Skin of body (tissue), 1 donor: ENCODE measurements at regions not wholly inside any gene's neighbourhood (a gene's known extent, or its start where the extent isn't known, plus 50 kb on each side); places are given as distances from the start of the nearest gene placed in this dataset.

ENCODE experiments used
- DNase-seq: peaks from one replicate; lab custom pipeline; 2025; lab: John Stamatoyannopoulos, UW

DNA sequence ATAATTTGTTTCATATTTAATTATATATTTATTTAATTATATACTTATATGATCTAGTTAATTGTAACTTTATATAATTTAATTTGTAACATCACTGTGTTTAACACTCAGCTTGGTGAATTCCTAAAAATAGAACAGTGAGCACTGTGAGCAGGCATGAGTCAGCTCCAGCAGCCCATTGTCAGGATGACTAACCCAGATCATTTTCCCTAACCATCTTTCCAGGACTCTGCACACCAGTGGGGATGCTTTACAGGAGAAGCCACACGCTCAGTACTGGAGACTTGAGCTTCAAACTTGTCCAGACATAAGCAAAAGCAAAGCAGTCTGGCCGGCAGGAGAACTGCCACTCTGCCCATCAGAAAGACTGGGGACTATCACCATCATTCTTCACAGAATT lies 446.2 kb upstream of the TRPC7 start:
- DNase-seq: no peak

- DNase-seq: no peak
These were observed 445.7 kb upstream of the TRPC7 start for GRCh38 chr5:136811086-136811485.

DNA sequence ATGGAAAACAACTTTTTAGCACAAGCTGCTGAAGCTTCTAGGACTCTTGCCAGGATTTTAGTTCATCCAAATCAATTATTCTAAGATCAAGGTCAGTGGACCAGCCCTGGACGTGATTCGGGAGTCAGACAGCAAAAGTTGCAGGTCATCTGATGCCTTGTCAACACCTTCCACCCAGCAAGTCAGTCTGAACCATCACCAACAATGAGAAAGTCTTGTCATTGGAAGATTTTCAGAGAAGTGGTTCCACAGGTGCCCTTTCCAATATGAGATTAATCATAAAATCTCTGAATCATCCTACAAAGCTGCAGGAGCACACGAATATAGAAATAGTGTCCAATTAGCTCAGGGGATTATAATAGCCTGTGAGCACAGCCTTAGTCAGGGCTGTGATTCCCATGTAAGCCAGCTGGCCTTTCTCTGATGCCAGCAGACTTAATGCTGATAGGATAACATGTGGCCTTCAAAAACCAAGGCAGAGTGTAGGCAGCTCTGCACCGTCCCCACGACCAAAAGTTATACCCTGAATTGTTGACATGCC lies 445.0 kb upstream of the TRPC7 start:
- DNase-seq: no peak

GRCh38 chr5:136809382-136809781 lies 444.0 kb upstream of the TRPC7 start:
- no peak for DNase-seq

- no peak for DNase-seq
These were observed 443.4 kb upstream of the TRPC7 start for GRCh38 chr5:136808756-136809155.

DNA sequence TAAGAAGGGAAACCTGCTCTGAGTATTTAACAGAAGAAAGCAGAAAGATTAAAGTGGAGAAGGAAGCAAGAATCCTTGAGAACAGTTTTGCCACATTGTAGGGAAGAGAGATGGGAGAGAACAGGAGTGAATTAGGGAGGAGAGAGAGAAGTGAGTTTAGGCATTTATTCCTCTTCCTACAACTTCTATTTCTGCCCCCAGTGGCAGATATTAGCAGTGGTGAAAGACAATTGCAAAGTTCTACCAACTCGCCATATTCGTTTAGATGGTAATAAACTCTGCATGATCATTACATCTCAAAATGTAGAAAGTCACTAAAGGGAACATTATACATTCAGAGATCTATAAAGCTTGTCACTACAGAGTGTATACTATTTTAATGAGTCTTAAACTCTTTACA lies 440.1 kb upstream of the TRPC7 start:
- no peak for DNase-seq

GRCh38 chr5:136802383-136802782 lies 437.0 kb upstream of the TRPC7 start:
- no peak for DNase-seq

GRCh38 chr5:136799806-136800372 lies 434.5 kb upstream of the TRPC7 start:
- no peak for DNase-seq

- no peak for DNase-seq
These were observed 428.0 kb upstream of the TRPC7 start for GRCh38 chr5:136793300-136793699.

DNA sequence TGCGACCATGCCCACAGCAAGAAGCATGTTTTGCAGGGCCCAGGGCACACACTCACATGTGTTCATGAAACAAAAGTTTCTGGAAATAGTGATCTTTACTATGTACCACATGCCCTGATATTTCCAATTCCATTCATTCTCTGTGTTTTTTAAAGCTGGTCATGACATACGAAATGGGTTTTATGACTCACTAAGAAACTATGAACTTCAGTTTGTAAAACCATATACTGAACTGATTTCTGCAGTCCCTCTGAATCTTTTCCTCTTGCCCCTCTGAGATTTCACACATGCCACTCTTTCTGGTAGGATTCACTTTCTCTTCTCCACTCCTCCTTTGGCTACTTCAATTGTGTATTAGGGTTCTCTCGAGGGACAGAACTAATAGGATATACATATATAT lies 416.1 kb upstream of the TRPC7 start:
- DNase-seq: no peak

- DNase-seq: no peak
These were observed 415.2 kb upstream of the TRPC7 start for GRCh38 chr5:136780518-136780917.

- no peak for DNase-seq
These were observed 410.9 kb upstream of the TRPC7 start for GRCh38 chr5:136776022-136776927.

DNA sequence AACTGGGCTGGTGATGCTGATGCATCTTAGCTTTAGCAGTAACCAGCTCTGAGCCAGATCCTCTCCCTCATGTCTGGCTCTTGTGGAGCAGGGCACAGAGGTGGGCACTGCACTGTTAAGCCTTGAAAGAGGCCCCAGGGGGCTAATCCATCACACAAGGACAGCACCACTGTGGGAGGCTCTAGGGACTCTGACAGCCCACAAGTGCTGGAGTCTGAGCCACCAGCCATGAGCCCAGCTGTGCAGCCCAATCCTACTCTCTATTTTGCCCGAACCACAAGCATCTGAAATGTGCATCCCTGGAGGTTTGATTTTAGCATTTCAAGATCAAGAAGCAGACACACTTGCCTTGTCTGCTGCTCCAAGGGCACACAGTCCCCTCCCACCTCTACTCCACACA lies 407.1 kb upstream of the TRPC7 start:
- no peak for DNase-seq

DNA sequence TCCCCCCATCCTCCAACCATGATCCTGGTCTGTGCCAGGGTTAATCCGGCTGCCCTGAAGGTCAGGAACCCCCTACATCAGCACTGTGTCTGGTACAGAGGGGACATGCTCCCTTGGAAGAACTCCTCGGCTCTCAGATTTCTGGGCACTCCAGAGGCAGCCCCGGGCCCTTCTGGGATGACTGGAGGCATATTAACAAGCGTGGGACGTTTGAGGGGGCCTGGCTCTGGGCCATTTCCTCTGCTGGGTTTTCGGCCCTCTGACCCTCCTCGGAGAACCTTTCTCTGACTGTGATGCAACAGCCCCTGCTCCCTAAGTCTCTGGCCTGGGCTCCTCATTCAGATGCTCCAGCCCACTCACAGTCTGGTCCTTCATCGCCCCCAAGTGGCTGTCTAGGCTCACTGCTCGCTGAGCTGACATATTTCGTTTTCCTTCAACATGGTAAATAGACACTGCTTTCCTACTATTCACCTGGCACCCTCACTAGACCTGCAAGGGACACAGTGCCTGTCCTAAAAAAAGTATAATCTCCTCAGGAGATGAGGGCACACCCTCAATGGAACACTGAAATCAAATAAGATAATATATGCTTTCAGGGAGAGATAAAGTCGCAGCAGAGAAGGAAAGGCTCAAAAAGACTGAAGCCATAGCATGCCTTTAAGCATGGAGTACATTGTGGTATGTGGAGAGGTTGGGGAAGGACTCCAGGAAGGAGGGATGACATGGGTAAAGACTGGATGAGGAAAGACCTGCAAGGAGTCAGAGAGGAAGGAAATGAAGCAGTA lies 404.7 kb upstream of the TRPC7 start:
- no peak for DNase-seq

DNA sequence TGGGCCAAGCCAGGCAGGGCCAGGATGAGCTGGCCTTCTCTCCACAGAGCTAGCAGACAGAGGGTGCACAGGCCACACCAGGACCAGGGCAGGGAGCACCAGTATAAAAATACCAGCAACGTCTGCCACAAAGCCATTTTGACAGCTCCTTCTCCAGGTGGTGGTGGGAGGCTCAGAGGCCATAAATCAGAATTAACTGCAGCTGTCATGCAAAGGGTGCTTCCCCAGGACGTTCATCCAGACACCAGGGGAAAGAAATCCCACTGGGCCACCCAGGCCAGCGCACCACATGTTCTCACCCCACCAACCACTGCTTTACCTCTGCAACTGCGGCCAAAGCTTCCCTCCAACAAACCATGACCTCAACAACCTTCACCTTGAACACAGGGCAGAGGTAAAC lies 403.7 kb upstream of the TRPC7 start:
- no peak for DNase-seq

- no peak for DNase-seq
These were observed 403.1 kb upstream of the TRPC7 start for GRCh38 chr5:136768457-136768856.

GRCh38 chr5:136766456-136766855 lies 401.1 kb upstream of the TRPC7 start:
- no peak for DNase-seq

- no peak for DNase-seq
These were observed 399.3 kb upstream of the TRPC7 start for GRCh38 chr5:136764601-136765000.

- no peak for DNase-seq
These were observed 398.2 kb upstream of the TRPC7 start for GRCh38 chr5:136763548-136763947.

DNA sequence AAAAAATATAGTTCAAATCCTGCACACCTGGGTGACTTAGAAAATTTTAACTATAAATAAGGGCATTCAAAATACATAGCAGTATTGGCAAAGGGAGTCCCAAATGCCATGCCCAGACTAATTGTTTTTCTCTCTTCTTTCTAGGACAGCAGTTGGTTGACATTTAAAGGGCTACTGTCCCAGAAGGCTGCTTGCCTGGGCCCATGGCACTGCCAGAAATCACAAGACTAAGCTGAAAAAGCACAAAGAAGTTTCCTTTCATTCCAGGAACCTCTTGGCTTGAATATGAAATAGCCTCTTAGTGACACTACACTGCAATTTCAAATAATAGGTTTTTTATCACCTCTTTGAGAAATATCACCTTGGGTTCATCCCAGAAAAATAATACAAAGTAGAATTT lies 388.9 kb upstream of the TRPC7 start:
- DNase-seq: no peak

DNA sequence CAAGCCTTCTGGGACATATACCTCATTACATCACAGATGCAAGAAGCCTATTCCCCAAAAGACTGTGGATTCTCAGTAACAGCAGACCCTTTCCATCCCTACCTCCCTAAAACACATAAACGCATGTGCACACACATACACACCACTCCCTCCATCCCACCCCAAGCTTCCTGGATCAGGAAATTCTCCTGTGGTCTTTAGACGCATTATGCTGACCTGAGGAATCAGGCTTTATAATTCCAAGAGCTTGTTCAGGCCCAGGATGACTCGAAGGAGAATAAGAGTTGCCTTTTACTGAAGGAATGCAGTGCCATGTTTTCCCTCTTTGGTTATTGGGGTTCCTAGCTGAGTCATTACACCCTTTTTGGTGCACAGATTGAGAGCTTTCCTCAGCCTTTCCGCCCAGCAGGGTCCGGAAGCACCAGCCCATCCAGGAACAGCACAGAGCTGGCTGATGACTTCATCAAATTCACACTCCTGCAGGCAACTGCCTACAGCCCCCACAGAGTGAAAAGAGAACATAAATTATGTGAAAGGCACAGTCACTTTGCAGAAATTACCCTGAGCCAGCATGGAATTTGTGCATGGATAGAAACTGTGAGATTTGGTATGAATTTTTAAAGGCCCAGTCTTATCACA lies 385.0 kb upstream of the TRPC7 start:
- DNase-seq: no peak

DNA sequence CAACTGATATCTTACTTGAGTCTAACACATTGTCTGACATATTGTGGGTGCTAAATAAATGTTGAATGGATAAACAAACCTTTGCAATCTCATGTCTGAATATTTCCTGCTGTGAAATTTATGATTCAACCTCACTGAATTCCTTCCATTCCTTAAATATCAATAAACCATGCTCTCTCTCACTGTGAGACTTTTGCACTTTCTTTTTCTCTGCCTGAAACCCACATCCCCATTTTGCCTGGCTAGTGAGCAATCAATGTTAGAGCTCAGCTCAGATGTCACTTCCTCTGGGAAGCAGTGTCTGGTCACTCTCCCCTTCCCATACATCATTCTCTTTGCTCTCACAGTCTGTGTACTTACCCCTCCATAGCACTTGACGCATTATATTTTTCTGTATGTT lies 383.7 kb upstream of the TRPC7 start:
- no peak for DNase-seq
